SJCRH30 (cell line): ENCODE measurements at regions not wholly inside any gene's neighbourhood (a gene's known extent, or its start where the extent isn't known, plus 50 kb on each side); places are given as distances from the start of the nearest gene placed in this dataset.
"Not testable (repeated sequence)": the region's sequence is repeated elsewhere in the genome, so short reads cannot be mapped to it uniquely, and the experiment has no call there.

Experiments used
- DNase-seq, 2 experiments: peaks; one replicate each; pipeline ENCODE4 v3.0.0-alpha.2; 2015 to 2020
- H3K27ac ChIP-seq: fragments of 250-450 bp; sonication (Bioruptor Pico); 2 replicates; pipeline ENCODE4 v1.5.1; 2020; ENCODE audit warnings: mild to moderate bottlenecking, moderate library complexity
- H3K27me3 ChIP-seq: fragments of 250-450 bp; sonication (Bioruptor Pico); 2 replicates; pipeline ENCODE4 v1.5.1; 2020; ENCODE audit warnings: mild to moderate bottlenecking, moderate library complexity
- H3K36me3 ChIP-seq: fragments of 250-450 bp; sonication (Bioruptor Pico); 2 replicates; pipeline ENCODE4 v1.5.1; 2020; ENCODE audit warnings: mild to moderate bottlenecking, moderate library complexity
- H3K4me1 ChIP-seq: fragments of 250-450 bp; sonication (Bioruptor Pico); 2 replicates; pipeline ENCODE4 v1.5.1; 2020; ENCODE audit warnings: mild to moderate bottlenecking, moderate library complexity
- H3K4me3 ChIP-seq: fragments of 250-450 bp; sonication (Bioruptor Pico); 2 replicates; pipeline ENCODE4 v1.5.1; 2020; ENCODE audit warnings: mild to moderate bottlenecking, moderate library complexity
- H3K9me3 ChIP-seq: fragments of 250-450 bp; sonication (Bioruptor Pico); replicated peaks from 2 replicates; pipeline ENCODE4 v1.5.1; 2020; ENCODE audit warnings: mild to moderate bottlenecking, moderate library complexity

DNA sequence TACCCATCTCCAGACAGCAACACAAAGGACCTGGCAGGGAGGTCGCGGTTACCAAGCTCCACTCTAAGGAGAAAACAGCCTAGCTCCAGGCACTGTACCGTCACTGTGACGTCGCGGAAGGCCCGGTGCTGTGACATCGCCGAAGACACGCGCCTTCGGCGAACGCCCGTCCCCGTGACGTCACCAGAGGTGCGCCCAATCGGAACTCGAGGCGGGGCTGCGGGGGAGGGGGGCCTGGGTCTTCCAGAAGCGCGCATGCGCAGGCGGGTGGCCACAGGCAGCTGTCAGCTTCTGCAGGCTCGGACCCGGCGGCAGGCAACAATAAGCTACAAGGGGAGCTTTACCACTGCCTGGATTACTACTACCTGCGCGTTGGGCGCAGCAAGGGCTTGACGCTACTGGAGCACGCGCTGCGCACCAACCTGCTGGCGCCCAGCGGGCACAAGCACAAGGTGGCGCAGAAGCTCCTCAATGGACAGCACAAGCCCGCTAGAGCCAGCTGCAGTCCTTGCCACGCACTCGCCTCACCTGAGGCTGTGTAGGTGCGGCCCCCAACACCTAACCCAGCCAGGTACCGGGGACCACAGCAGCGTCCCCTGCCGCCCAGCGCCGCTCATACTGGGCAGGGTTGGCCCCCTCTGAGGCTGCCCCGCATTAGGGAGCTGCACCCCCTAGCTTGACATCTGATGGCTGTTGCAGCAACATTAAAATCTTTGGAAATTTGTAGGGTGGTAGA, 208.4 kb downstream of the TPST1 start:
- no peak for DNase-seq
- Histone ChIP-seq H3K4me3 (no peak overlapping the region), H3K27me3 (no peaks in the 10 kb centered on the region), H3K9me3 (no peaks in the 10 kb centered on the region), H3K36me3 (no peaks in the 10 kb centered on the region), H3K4me1 (no peaks in the 10 kb centered on the region), H3K27ac (no peak overlapping the region)

DNA sequence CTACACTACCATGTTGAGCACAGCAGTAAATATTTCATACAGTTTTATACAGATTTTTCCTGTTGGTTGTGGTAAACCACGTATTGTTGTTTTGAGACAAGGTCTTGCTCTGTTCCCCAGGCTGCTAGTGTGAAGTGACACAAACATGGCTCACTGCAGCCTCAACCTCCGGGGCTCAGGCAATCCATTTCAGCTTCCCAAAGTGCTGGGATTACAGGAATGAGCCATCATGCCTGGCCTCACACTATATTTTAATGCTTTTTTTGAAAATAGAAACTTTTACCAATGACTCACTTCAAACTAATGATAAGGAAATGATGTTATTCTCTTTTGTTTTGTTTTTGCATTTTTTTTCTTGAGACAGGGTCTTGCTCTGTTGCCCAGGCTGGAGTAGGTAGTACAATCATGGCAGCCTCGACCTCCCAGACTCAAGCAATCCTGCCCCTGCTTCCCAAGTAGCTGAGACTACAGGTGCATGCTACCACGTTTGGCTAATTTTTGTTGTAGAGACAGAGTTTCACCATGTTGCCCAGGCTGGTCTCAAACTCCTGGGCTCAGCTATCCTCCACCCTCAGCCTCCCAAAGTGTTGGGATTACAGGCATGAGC, 210.6 kb downstream of the TPST1 start:
- Histone ChIP-seq H3K36me3 (no peaks in the 10 kb centered on the region), H3K27me3 (no peaks in the 10 kb centered on the region), H3K27ac (no peak overlapping the region), H3K9me3 (no peaks in the 10 kb centered on the region), H3K4me1 (no peaks in the 10 kb centered on the region), H3K4me3 (no peak overlapping the region)
- DNase-seq, result no peak

DNA sequence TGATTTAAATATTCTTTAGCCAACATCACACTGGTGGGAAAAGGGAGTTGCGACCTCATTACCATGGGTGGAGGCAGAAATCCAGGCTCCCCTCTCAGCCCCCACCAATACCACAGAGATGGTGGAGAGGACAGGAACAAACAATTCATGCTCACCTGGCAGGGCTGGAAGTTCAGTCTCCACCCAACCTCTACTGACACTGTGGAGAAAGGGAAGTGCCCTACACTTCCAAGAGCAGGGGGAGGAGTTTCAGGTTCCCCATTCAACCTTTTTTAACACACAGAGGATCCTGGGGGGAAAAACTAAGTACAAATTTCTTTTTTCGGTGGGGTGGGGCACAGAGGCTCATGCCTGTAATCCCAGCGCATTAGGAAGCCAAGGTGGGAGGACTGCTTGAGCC, 210.1 kb upstream of the KCTD7 start:
- H3K9me3 ChIP-seq, result no peaks in the 10 kb centered on the region
- no peaks in the 10 kb centered on the region for H3K27me3 ChIP-seq
- H3K4me3 ChIP-seq, result no peak overlapping the region
- DNase-seq, result no peak
- no peak overlapping the region for H3K27ac ChIP-seq
- H3K36me3 ChIP-seq, result no peaks in the 10 kb centered on the region
- no peaks in the 10 kb centered on the region for H3K4me1 ChIP-seq

DNA sequence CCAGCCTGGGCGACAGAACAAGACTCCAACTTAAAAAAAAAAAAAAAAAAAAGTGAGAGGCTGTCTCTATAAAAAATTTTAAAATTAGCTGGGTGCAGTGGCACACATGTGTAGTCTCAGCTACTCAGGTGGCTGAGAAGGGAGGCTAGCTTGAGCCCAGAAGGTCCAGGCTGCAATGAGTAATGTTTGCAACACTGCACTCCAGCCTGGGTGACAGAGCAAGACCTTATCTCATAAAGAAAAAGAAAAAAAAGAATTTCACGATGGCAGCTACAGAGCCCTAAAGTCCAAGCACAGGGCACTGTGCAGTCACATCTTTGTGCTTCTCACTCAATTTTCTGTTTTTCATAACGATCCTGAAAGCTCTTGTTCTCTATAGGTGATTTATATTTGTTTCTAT, 209.5 kb upstream of the KCTD7 start:
- no peak for DNase-seq
- no peaks in the 10 kb centered on the region for H3K27me3 ChIP-seq
- H3K4me1 ChIP-seq, result no peaks in the 10 kb centered on the region
- no peaks in the 10 kb centered on the region for H3K36me3 ChIP-seq
- H3K4me3 ChIP-seq, result no peak overlapping the region
- H3K9me3 ChIP-seq, result no peaks in the 10 kb centered on the region
- H3K27ac ChIP-seq, result no peak overlapping the region

DNA sequence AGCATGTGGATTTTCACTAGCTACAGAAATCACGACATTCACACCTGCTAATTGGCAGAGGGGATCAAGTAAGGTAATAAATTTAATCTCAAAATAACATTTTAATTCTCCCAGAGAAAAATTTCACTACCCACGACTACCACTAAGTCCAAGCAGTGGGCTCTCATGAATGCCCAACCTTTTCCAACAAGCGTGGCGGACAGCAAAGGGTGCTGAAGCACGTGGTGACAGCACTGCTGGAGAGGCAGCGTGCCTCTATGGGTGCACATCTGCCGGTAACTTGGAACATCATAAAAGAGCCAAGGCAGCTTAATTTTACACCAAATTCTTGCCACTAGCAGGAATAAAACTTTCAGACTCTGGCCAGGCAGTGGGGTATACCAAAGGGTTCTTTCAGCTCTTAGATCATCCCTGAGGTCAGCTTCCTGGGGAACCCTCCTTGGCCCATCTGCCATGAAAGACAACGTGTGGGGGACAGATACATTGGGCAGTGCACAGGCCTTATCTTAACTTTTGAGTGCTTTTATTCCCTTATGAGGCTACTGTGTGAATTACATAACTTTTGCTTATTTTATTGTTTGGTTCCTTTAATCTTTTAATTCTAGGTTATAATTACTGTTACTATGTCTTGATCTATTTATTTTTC, 206.7 kb upstream of the KCTD7 start:
- H3K9me3 ChIP-seq, result no peaks in the 10 kb centered on the region
- H3K27ac ChIP-seq, result no peak overlapping the region
- no peaks in the 10 kb centered on the region for H3K27me3 ChIP-seq
- H3K36me3 ChIP-seq, result no peaks in the 10 kb centered on the region
- no peak for DNase-seq
- no peak overlapping the region for H3K4me3 ChIP-seq
- no peaks in the 10 kb centered on the region for H3K4me1 ChIP-seq

DNA sequence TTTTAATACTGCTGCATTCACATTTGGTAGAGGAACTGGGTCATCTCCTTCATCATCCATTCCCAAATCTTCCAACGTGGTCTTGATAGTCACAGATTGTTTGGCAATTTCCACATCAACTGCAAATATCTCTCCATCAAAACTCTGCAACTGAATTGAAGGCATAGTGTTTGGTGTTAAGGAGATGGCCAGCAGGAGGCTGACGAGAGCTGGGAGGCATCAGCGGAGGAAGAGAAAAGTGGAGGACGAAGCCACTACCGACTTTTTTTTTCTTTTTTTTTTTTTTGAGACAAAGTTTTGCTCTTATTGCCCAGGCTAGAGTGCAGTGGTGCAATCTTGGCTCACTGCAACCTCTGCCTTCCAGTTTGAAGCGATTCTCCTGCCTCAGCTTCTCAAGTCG, 205.0 kb upstream of the KCTD7 start:
- Histone ChIP-seq H3K4me1 (no peaks in the 10 kb centered on the region), H3K27me3 (no peaks in the 10 kb centered on the region), H3K27ac (no peak overlapping the region), H3K9me3 (no peaks in the 10 kb centered on the region), H3K4me3 (no peak overlapping the region), H3K36me3 (no peaks in the 10 kb centered on the region)
- DNase-seq, result no peak

DNA sequence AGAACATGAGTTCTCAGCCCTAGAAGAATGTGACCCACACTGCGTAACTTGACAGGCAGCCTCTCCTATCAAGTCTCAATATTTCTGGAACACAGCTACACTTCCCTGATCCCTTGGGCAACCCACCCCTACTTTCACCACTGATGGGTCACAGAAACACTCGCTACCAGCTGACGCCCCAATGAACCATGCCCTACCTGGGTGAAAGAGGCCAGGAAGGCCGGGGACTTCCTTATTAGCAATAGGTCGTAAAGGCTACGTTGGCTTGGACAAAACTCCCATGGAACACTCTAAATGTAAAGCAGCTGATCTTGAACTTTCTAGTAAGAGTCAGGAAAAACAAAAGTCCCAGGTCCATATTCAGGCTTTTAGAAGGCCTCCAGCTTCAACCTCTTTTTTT, 202.3 kb upstream of the KCTD7 start:
- Histone ChIP-seq H3K9me3 (no peaks in the 10 kb centered on the region), H3K36me3 (no peaks in the 10 kb centered on the region), H3K27me3 (no peaks in the 10 kb centered on the region), H3K27ac (no peak overlapping the region), H3K4me3 (no peak overlapping the region), H3K4me1 (no peaks in the 10 kb centered on the region)
- DNase-seq, result no peak

DNA sequence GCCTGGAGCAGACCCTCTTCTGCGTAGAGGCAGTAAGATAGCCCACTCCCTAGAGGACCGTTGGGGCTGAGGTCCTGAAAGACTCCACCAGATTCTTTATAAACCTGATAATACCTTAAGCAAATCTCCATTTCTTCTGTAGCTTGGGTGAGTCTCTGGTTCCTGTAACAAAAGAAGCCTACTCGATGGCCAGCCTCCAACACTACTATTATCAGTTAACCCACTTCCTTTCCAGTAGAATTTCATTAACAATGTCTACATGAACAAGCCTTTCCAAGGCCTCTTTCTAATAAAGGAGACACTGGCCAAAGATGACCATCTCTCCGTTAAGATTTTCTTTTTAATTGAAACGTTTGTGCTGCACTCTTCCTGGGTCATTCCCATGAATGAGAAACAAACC, 201.7 kb upstream of the KCTD7 start:
- no peaks in the 10 kb centered on the region for H3K9me3 ChIP-seq
- H3K27ac ChIP-seq, result no peak overlapping the region
- no peak for DNase-seq
- no peaks in the 10 kb centered on the region for H3K27me3 ChIP-seq
- H3K4me3 ChIP-seq, result no peak overlapping the region
- no peaks in the 10 kb centered on the region for H3K36me3 ChIP-seq
- H3K4me1 ChIP-seq, result no peaks in the 10 kb centered on the region

DNA sequence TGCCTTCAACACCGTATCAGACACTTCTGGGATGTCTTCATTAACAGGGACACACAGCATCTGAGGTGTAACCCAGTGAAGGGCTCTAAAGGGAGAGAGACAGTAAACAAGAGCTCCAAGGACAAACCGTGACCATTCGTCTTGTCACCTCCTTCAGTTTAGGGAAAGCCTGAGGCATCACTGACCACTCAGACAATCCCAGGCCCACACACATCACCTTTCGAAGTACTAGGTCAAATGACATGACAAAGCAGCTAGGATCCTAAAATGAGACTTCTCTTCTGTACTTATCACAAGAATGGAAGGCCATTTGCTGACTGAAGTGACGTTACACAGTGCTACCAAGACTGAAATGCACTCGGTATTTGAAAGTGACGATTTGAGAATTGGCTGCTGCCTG, 200.7 kb upstream of the KCTD7 start:
- Histone ChIP-seq H3K9me3 (no peaks in the 10 kb centered on the region), H3K36me3 (no peaks in the 10 kb centered on the region), H3K27me3 (no peaks in the 10 kb centered on the region), H3K4me3 (no peak overlapping the region), H3K4me1 (no peaks in the 10 kb centered on the region), H3K27ac (no peak overlapping the region)
- DNase-seq, result no peak

DNA sequence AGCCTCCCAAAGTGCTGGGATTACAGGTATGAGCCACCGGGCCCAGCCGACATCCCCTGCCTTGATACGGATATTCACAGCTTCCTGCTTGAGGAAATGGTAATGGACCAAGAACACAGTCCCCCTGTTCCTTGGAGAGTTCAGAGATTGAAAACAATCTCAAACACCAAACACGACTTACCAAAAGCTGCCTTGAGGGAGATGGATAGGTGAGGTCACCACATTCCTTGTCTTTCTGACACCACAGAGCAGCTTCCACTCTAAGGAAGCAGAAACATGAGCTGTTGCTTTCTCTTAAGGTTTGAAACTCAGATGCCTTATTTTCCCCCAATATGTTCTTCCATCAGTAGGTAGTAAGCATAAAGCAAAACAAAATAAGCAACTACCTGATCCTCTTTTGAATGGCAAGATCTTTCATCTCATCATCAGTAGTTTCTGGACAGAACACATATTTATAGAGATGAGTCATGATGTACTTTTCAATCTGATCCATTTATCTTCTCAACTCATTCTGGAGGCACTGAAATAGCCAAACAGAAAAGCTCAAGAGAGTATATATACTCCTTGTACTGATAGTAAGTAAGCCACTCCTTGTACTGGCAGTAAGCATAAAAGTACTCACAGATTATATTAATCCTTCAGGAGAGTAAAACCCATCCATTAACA, 199.1 kb upstream of the KCTD7 start:
- Histone ChIP-seq H3K36me3 (no peaks in the 10 kb centered on the region), H3K27me3 (no peaks in the 10 kb centered on the region), H3K4me3 (no peak overlapping the region), H3K27ac (no peak overlapping the region), H3K4me1 (no peaks in the 10 kb centered on the region), H3K9me3 (no peaks in the 10 kb centered on the region)
- no peak for DNase-seq

DNA sequence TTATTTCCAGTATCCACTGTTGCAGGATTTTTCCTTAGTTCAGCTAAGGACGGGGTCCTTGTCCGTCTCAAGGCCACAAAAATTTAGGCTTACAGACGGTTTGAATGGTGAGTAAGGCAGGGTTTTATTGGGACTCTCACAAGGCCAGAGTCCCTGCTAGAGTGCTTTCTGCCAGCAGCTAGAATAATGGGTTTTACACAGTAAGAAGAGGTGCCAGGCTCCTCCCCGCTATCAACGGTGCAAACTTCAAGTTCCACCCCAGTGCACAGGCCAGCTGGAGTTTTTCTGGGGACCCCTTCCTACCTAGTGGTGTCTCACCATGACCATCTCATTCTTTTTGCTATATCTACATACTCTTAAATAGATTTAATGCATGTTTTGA, 198.5 kb upstream of the KCTD7 start:
- Histone ChIP-seq H3K4me3 (no peak overlapping the region), H3K9me3 (no peaks in the 10 kb centered on the region), H3K36me3 (no peaks in the 10 kb centered on the region), H3K27ac (no peak overlapping the region), H3K27me3 (no peaks in the 10 kb centered on the region), H3K4me1 (no peaks in the 10 kb centered on the region)
- no peak for DNase-seq

DNA sequence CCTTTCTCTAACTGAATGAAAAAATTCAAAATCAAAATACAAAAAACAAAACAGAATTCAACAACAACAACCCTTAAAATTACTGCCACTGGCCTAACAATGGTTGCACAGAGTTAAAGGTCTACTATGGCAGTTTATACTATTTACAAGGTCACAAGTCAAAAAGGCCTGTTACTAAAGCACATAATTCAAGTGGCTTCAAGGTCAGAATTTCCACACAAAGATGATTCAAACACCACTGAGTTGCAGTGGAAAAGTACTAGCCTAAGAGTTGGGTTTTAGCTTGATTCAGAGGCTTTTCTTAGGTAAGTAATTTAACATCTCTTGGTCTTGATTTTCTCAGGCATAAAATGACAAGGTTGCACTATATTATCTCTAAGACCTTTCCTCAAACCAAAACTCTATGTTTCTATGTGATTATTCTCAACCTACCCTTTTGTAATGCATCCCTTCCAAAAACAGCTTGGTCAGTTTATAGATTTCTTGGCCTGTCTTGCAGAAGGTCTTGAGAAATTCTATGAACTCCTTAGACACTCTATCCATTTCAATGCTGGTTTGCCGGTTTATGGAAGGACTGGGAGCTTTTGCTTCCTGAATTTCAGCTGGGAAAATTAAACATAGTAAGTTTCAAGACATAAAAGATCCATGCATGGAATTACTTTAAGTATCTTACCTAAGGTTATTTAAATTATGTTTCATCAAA, 189.8 kb upstream of the KCTD7 start:
- not testable (repeated sequence) for H3K27ac ChIP-seq, DNase-seq, H3K9me3 ChIP-seq, H3K36me3 ChIP-seq, H3K27me3 ChIP-seq, H3K4me1 ChIP-seq, H3K4me3 ChIP-seq

DNA sequence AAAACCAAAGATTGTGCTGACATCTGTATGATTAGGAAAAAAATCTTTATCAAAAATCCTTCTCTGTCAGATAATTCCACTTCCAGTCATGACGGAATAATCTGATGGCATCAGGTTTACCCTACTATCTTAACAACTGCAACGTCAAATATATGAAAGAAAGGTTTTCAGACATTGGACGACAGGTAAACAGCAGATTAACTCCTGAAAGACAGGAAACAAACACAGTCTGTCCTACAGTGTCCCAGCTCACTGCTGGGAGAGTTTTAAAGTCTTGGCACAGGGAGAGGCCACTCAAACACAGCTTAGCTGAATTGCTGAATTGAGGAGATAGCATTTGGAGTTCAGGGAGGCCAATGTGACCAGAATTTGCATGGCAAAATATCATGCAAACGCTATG, 186.3 kb upstream of the KCTD7 start:
- H3K27ac ChIP-seq, result no peak overlapping the region
- no peaks in the 10 kb centered on the region for H3K27me3 ChIP-seq
- H3K36me3 ChIP-seq, result no peaks in the 10 kb centered on the region
- H3K9me3 ChIP-seq, result no peaks in the 10 kb centered on the region
- no peak overlapping the region for H3K4me3 ChIP-seq
- no peaks in the 10 kb centered on the region for H3K4me1 ChIP-seq
- DNase-seq, result no peak

DNA sequence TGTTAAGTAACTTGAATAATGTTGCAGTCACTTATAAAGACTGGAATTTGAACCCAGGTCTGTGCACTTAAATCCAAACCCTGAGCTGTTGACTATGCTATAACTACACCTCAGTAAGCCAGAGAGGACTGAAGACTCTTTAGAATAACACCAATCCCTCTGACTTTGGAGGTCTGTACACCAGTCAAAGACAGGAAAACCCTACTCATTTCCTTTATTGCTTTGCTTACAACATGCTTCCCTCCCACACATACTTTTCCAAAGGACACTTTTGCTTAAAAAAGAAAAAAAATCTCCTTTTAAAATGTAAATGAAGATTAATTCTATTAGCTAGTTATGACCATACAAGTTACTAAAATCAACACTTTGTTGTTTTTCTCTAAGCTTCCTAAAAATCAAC, 184.7 kb upstream of the KCTD7 start:
- H3K9me3 ChIP-seq, result no peaks in the 10 kb centered on the region
- no peak overlapping the region for H3K4me3 ChIP-seq
- no peak overlapping the region for H3K27ac ChIP-seq
- no peaks in the 10 kb centered on the region for H3K4me1 ChIP-seq
- H3K36me3 ChIP-seq, result no peaks in the 10 kb centered on the region; the same call in 1 of the 2 replicates
- H3K27me3 ChIP-seq, result no peaks in the 10 kb centered on the region
- DNase-seq, result no peak

DNA sequence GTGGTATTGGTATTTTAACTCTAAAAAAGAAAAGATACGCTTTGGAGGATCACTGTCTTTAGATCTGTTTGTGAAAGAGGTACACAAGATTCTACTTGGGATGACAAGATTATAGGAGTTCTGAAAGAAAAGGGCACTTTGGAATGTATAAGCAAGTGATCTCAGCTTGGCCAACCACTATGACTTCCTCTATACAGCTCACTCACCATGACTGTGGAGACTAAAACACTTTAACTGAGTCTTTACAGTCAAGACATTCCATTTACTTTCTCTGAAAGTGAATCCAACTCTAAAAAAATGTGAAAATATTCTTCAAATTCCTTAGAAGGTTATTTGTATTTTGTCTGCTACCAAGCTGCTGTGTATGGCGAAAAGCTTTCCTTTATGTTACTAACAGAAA, 181.7 kb upstream of the KCTD7 start:
- not testable (repeated sequence) for H3K9me3 ChIP-seq, H3K4me3 ChIP-seq, DNase-seq, H3K27ac ChIP-seq, H3K36me3 ChIP-seq, H3K27me3 ChIP-seq, H3K4me1 ChIP-seq
